ENCODE measurements at regions not wholly inside any gene's neighbourhood (a gene's known extent, or its start where the extent isn't known, plus 50 kb on each side); places are given as distances from the start of the nearest gene placed in this dataset.

- H3K27me3 Mint-ChIP-seq: peaks cover 20 to 23% of the 10 kb centered on the region in 2 donors
- no peaks in the 10 kb centered on the region for H3K4me1 ChIP-seq (ENCODE audit: control insufficient read depth in 1 of 2, extremely low read depth in 1 of 2, insufficient read depth in 2 of 2, low read length in 2 of 2)
- no peak for DNase-seq
- H3K4me3 ChIP-seq (ENCODE audit: control insufficient read depth in 1 of 2, extremely low read depth in 1 of 2, low read length in 1 of 2): no peak overlapping the region
- ChIA-PET CTCF (interaction anchor here in 1 of 2 donors (0.5 to 1.5 kb wide), 5 partner anchors 10 to 939 kb away, joined by 3 to 6 read pairs (median 3); no protein-coding TSS in a partner anchor), POLR2A (no interaction called here)
- no peak overlapping the region for H3K27ac ChIP-seq (ENCODE audit: low read length)
- H3K4me1 Mint-ChIP-seq: no peaks in the 10 kb centered on the region
- H3K4me3 Mint-ChIP-seq: no peak overlapping the region
- no peaks in the 10 kb centered on the region for H3K36me3 ChIP-seq (ENCODE audit: control insufficient read depth in 2 of 2, extremely low read depth in 1 of 2, insufficient read depth in 1 of 2, low read length in 1 of 2)
- no CpG with 5 or more reads among the region's 1 CpG for WGBS (ENCODE audit: insufficient coverage)
- peaks cover 0 to 22% of the 10 kb centered on the region in 2 experiments for H3K27me3 ChIP-seq (replicated peaks in 1 of 2; ENCODE audit: control insufficient read depth in 2 of 2, extremely low read depth in 1 of 2, insufficient read depth in 2 of 2, low read length in 1 of 2)
- no peaks in the 10 kb centered on the region for H3K36me3 Mint-ChIP-seq
- no peak for ATAC-seq (replicated peaks in 1 of 4)
- H3K9me3 Mint-ChIP-seq: no peaks in the 10 kb centered on the region
- no peaks in the 10 kb centered on the region for H3K9me3 ChIP-seq
- no peak overlapping the region for H3K27ac Mint-ChIP-seq
Measured at GRCh38 chr1:204812842-204813241, 57.8 kb upstream of the NFASC start.

GRCh38 chr1:204813522-204813921 is 57.1 kb upstream of the NFASC start:
- CTCF ChIA-PET: no interaction called here
- H3K27ac ChIP-seq (ENCODE audit: low read length): no peak overlapping the region
- no peaks in the 10 kb centered on the region for H3K9me3 ChIP-seq
- WGBS (ENCODE audit: insufficient coverage): no CpG with 5 or more reads among the region's 2 CpGs
- no peak overlapping the region for H3K4me3 ChIP-seq (ENCODE audit: control insufficient read depth in 1 of 2, extremely low read depth in 1 of 2, low read length in 1 of 2)
- Mint-ChIP-seq H3K27me3 (peaks cover 23% of the 10 kb centered on the region in 2 donors), H3K9me3 (no peaks in the 10 kb centered on the region), H3K27ac (no peak overlapping the region), H3K36me3 (no peaks in the 10 kb centered on the region), H3K4me1 (no peaks in the 10 kb centered on the region), H3K4me3 (no peak overlapping the region)
- H3K36me3 ChIP-seq (ENCODE audit: control insufficient read depth in 2 of 2, extremely low read depth in 1 of 2, insufficient read depth in 1 of 2, low read length in 1 of 2): no peaks in the 10 kb centered on the region
- no peaks in the 10 kb centered on the region for H3K4me1 ChIP-seq (ENCODE audit: control insufficient read depth in 1 of 2, extremely low read depth in 1 of 2, insufficient read depth in 2 of 2, low read length in 2 of 2)
- no peak for DNase-seq
- H3K27me3 ChIP-seq (replicated peaks in 1 of 2; ENCODE audit: control insufficient read depth in 2 of 2, extremely low read depth in 1 of 2, insufficient read depth in 2 of 2, low read length in 1 of 2): peaks cover 0 to 26% of the 10 kb centered on the region in 2 experiments
- ATAC-seq (replicated peaks in 1 of 4): no peak
- POLR2A ChIA-PET: no interaction called here

- ATAC-seq (replicated peaks in 1 of 4): no peak
- ChIA-PET CTCF (no interaction called here), POLR2A (no interaction called here)
- Mint-ChIP-seq H3K27me3 (peaks cover 23 to 25% of the 10 kb centered on the region in 2 donors), H3K27ac (no peak overlapping the region), H3K4me3 (no peak overlapping the region), H3K9me3 (no peaks in the 10 kb centered on the region), H3K4me1 (no peaks in the 10 kb centered on the region), H3K36me3 (no peaks in the 10 kb centered on the region)
- no peaks in the 10 kb centered on the region for H3K9me3 ChIP-seq
- peaks cover 0 to 26% of the 10 kb centered on the region in 2 experiments for H3K27me3 ChIP-seq (replicated peaks in 1 of 2; ENCODE audit: control insufficient read depth in 2 of 2, extremely low read depth in 1 of 2, insufficient read depth in 2 of 2, low read length in 1 of 2)
- no peaks in the 10 kb centered on the region for H3K4me1 ChIP-seq (ENCODE audit: control insufficient read depth in 1 of 2, extremely low read depth in 1 of 2, insufficient read depth in 2 of 2, low read length in 2 of 2)
- DNase-seq: no peak
- 73% methylated on average over 4 of the region's 7 CpGs for WGBS (ENCODE audit: insufficient coverage)
- H3K27ac ChIP-seq (ENCODE audit: low read length): no peak overlapping the region
- H3K4me3 ChIP-seq (ENCODE audit: control insufficient read depth in 1 of 2, extremely low read depth in 1 of 2, low read length in 1 of 2): no peak overlapping the region
- H3K36me3 ChIP-seq (ENCODE audit: control insufficient read depth in 2 of 2, extremely low read depth in 1 of 2, insufficient read depth in 1 of 2, low read length in 1 of 2): no peaks in the 10 kb centered on the region
Measured at GRCh38 chr1:204814166-204814884, 56.3 kb upstream of the NFASC start.

GRCh38 chr1:204817341-204817740 is 53.3 kb upstream of the NFASC start:
- Mint-ChIP-seq H3K27me3 (peaks cover 25 to 26% of the 10 kb centered on the region in 2 donors), H3K4me1 (no peaks in the 10 kb centered on the region), H3K9me3 (no peaks in the 10 kb centered on the region), H3K36me3 (no peaks in the 10 kb centered on the region), H3K4me3 (no peak overlapping the region), H3K27ac (no peak overlapping the region)
- ChIA-PET CTCF (interaction anchor here (1.0 to 2.9 kb wide), 2 partner anchors 11 to 26 kb away, joined by 3 to 16 read pairs; no protein-coding TSS in a partner anchor), POLR2A (no interaction called here)
- H3K27me3 ChIP-seq (replicated peaks in 1 of 2; ENCODE audit: control insufficient read depth in 2 of 2, extremely low read depth in 1 of 2, insufficient read depth in 2 of 2, low read length in 1 of 2): peaks cover 0 to 26% of the 10 kb centered on the region in 2 experiments
- no peak overlapping the region for H3K4me3 ChIP-seq (ENCODE audit: control insufficient read depth in 1 of 2, extremely low read depth in 1 of 2, low read length in 1 of 2)
- no peaks in the 10 kb centered on the region for H3K9me3 ChIP-seq
- WGBS (ENCODE audit: insufficient coverage): 81% methylated on average over 3 of the region's 5 CpGs
- DNase-seq (no peak), ATAC-seq (replicated peaks in 1 of 4) (no peak)
- no peaks in the 10 kb centered on the region for H3K36me3 ChIP-seq (ENCODE audit: control insufficient read depth in 2 of 2, extremely low read depth in 1 of 2, insufficient read depth in 1 of 2, low read length in 1 of 2)
- H3K4me1 ChIP-seq (ENCODE audit: control insufficient read depth in 1 of 2, extremely low read depth in 1 of 2, insufficient read depth in 2 of 2, low read length in 2 of 2): no peaks in the 10 kb centered on the region
- H3K27ac ChIP-seq (ENCODE audit: low read length): no peak overlapping the region

- Histone ChIP-seq H3K4me1 (ENCODE audit: control insufficient read depth in 1 of 2, extremely low read depth in 1 of 2, insufficient read depth in 2 of 2, low read length in 2 of 2) (no peaks in the 10 kb centered on the region), H3K4me3 (ENCODE audit: control insufficient read depth in 1 of 2, extremely low read depth in 1 of 2, low read length in 1 of 2) (no peak overlapping the region), H3K27me3 (replicated peaks in 1 of 2; ENCODE audit: control insufficient read depth in 2 of 2, extremely low read depth in 1 of 2, insufficient read depth in 2 of 2, low read length in 1 of 2) (peaks cover 0 to 19% of the 10 kb centered on the region in 2 experiments), H3K9me3 (no peaks in the 10 kb centered on the region), H3K27ac (ENCODE audit: low read length) (no peak overlapping the region), H3K36me3 (ENCODE audit: control insufficient read depth in 2 of 2, extremely low read depth in 1 of 2, insufficient read depth in 1 of 2, low read length in 1 of 2) (no peaks in the 10 kb centered on the region)
- ATAC-seq (replicated peaks in 1 of 4): no peak
- no peaks in the 10 kb centered on the region for H3K36me3 Mint-ChIP-seq
- ChIA-PET POLR2A (no interaction called here), CTCF (no interaction called here)
- no peak for DNase-seq
- 90% methylated on average over 2 of the region's 3 CpGs for WGBS (ENCODE audit: insufficient coverage)
- H3K4me1 Mint-ChIP-seq: no peaks in the 10 kb centered on the region
- H3K9me3 Mint-ChIP-seq: no peaks in the 10 kb centered on the region
- no peak overlapping the region for H3K4me3 Mint-ChIP-seq
- H3K27me3 Mint-ChIP-seq: peaks cover 22 to 29% of the 10 kb centered on the region in 2 donors
- H3K27ac Mint-ChIP-seq: no peak overlapping the region
Measured at GRCh38 chr1:204818998-204819397, 51.7 kb upstream of the NFASC start.

GRCh38 chr1:204819495-204819894 is 51.2 kb upstream of the NFASC start:
- CTCF ChIA-PET: no interaction called here
- DNase-seq (no peak), ATAC-seq (replicated peaks in 1 of 4) (no peak)
- Histone ChIP-seq H3K4me3 (ENCODE audit: control insufficient read depth in 1 of 2, extremely low read depth in 1 of 2, low read length in 1 of 2) (no peak overlapping the region), H3K27ac (ENCODE audit: low read length) (no peak overlapping the region), H3K36me3 (ENCODE audit: control insufficient read depth in 2 of 2, extremely low read depth in 1 of 2, insufficient read depth in 1 of 2, low read length in 1 of 2) (no peaks in the 10 kb centered on the region), H3K9me3 (no peaks in the 10 kb centered on the region), H3K27me3 (replicated peaks in 1 of 2; ENCODE audit: control insufficient read depth in 2 of 2, extremely low read depth in 1 of 2, insufficient read depth in 2 of 2, low read length in 1 of 2) (peaks cover 0 to 18% of the 10 kb centered on the region in 2 experiments), H3K4me1 (ENCODE audit: control insufficient read depth in 1 of 2, extremely low read depth in 1 of 2, insufficient read depth in 2 of 2, low read length in 2 of 2) (no peaks in the 10 kb centered on the region)
- no peak overlapping the region for H3K27ac Mint-ChIP-seq
- peaks cover 19 to 24% of the 10 kb centered on the region in 2 donors for H3K27me3 Mint-ChIP-seq
- WGBS (ENCODE audit: insufficient coverage): 73% methylated on average over 1 of the region's 2 CpGs
- no peaks in the 10 kb centered on the region for H3K36me3 Mint-ChIP-seq
- H3K4me1 Mint-ChIP-seq: no peaks in the 10 kb centered on the region
- H3K4me3 Mint-ChIP-seq: no peak overlapping the region
- no peaks in the 10 kb centered on the region for H3K9me3 Mint-ChIP-seq
- POLR2A ChIA-PET: no interaction called here
